Smooth muscle cell (in vitro differentiated cells): ENCODE measurements at regions not wholly inside any gene's neighbourhood (a gene's known extent, or its start where the extent isn't known, plus 50 kb on each side); places are given as distances from the start of the nearest gene placed in this dataset.

Experiments used
- DNase-seq: peaks from one replicate; lab custom pipeline; 2025; ENCODE audit not compliant: unreplicated experiment; lab: John Stamatoyannopoulos, UW
- H2AFZ ChIP-seq: fragments of 200-600 bp; sonication (generic); 2 replicates; pipeline ENCODE4 v1.6.0; 2016; ENCODE audit warnings: antibody characterized with exemption, low read depth, mild to moderate bottlenecking
- H3F3A ChIP-seq: fragments of 200-600 bp; sonication (generic); 2 replicates; pipeline ENCODE4 v1.6.0; 2017; ENCODE audit warnings: antibody characterized with exemption, low read depth
- H3K27ac ChIP-seq: fragments of 200-600 bp; sonication (generic); 2 replicates; pipeline ENCODE4 v1.5.1; 2016; ENCODE audit warnings: low read depth, mild to moderate bottlenecking
- H3K27me3 ChIP-seq: fragments of 200-600 bp; sonication (generic); 2 replicates; pipeline ENCODE4 v1.6.1; 2016; ENCODE audit warnings: low read depth, mild to moderate bottlenecking
- H3K36me3 ChIP-seq: fragments of 200-600 bp; sonication (generic); 2 replicates; pipeline ENCODE4 v1.5.1; 2016; ENCODE audit warnings: low read depth
- H3K4me1 ChIP-seq: fragments of 200-600 bp; sonication (generic); 2 replicates; pipeline ENCODE4 v1.5.1; 2016; ENCODE audit warnings: low read depth
- H3K4me2 ChIP-seq: fragments of 200-600 bp; sonication (generic); 2 replicates; pipeline ENCODE4 v1.6.0; 2016; ENCODE audit warnings: mild to moderate bottlenecking
- H3K4me3 ChIP-seq: fragments of 200-600 bp; sonication (generic); 2 replicates; pipeline ENCODE4 v1.5.1; 2016; ENCODE audit warnings: mild to moderate bottlenecking
- H3K79me2 ChIP-seq: fragments of 200-600 bp; sonication (generic); 2 replicates; pipeline ENCODE4 v1.6.0; 2016; ENCODE audit warnings: low read depth, mild to moderate bottlenecking
- H3K9ac ChIP-seq: fragments of 200-600 bp; sonication (generic); 2 replicates; pipeline ENCODE4 v1.6.0; 2016; ENCODE audit warnings: low read depth
- H3K9me3 ChIP-seq: fragments of 200-600 bp; sonication (generic); replicated peaks from 2 replicates; pipeline ENCODE4 v1.5.1; 2016; ENCODE audit warnings: low read depth
- H4K20me1 ChIP-seq: fragments of 200-600 bp; sonication (generic); 2 replicates; pipeline ENCODE4 v1.6.0; 2016; ENCODE audit warnings: low read depth
- WGBS: methylation state at CpG from one replicate; pipeline ENCODE4 v1.1.7; 2016; ENCODE audit warnings: low lambda C conversion rate; 5-methylcytosine and 5-hydroxymethylcytosine counted together
- TF ChIP-seq, protein P1 (sequence below): fragments of 200-600 bp; sonication (generic); IDR thresholded peaks from 2 replicates; pipeline ENCODE4 v1.5.1; 2017; ENCODE audit warnings: borderline replicate concordance, mild to moderate bottlenecking, antibody characterized with exemption; ENCODE audit not compliant: insufficient read depth, poor library complexity, severe bottlenecking

DNA sequence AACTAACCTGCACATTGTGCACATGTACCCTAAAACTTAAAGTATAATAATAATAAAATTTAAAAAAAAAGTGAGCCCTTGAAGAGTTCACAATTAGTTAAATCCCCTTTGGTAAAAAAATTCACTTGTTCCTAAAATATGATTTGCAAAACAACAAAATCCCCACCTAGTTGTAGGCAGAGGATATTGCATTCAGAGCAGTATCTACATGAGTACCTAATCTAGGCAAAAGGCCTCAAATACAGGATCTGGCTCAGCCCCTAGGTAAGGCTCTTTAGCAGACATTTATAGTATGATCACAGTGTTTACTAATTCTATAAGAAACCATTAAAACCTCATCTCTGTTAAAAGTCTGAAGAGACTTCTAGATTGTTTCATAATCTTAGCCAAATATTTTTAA is 89.3 kb upstream of the CCDC80 start:
- Histone ChIP-seq H2AFZ (no peak overlapping the region), H3K27ac (no peak overlapping the region), H3K36me3 (no peaks in the 10 kb centered on the region), H3K4me3 (no peak overlapping the region), H3K9ac (no peak overlapping the region), H3K79me2 (no peaks in the 10 kb centered on the region), H3F3A (no peaks in the 10 kb centered on the region), H3K4me1 (no peaks in the 10 kb centered on the region), H3K9me3 (no peaks in the 10 kb centered on the region), H4K20me1 (no peaks in the 10 kb centered on the region), H3K27me3 (no peaks in the 10 kb centered on the region), H3K4me2 (no peak overlapping the region)
- no peak for DNase-seq
- TF ChIP-seq, protein P1, sequence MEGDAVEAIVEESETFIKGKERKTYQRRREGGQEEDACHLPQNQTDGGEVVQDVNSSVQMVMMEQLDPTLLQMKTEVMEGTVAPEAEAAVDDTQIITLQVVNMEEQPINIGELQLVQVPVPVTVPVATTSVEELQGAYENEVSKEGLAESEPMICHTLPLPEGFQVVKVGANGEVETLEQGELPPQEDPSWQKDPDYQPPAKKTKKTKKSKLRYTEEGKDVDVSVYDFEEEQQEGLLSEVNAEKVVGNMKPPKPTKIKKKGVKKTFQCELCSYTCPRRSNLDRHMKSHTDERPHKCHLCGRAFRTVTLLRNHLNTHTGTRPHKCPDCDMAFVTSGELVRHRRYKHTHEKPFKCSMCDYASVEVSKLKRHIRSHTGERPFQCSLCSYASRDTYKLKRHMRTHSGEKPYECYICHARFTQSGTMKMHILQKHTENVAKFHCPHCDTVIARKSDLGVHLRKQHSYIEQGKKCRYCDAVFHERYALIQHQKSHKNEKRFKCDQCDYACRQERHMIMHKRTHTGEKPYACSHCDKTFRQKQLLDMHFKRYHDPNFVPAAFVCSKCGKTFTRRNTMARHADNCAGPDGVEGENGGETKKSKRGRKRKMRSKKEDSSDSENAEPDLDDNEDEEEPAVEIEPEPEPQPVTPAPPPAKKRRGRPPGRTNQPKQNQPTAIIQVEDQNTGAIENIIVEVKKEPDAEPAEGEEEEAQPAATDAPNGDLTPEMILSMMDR = no peak

DNA sequence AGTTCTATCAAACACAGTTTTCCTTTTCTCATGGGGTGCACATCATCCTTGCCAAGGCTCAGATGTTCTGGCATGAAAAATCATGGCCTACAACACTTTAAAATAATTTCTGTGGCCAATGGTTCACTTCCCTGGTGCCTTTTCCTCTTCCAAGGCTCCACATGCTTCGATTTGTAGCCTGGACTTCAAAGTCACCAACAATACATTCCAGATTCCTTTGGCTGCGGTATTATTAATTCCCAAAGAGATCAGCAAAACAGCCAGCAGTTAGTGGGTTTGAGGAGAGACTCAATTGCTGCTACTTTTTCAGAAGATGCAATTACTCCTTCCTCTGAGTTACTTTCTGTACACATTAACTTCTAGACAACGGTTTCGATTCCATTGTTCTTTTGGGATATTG is 80.3 kb upstream of the CCDC80 start:
- Histone ChIP-seq H3K4me2 (no peak overlapping the region), H3K79me2 (no peaks in the 10 kb centered on the region), H3K27ac (no peak overlapping the region), H3K4me1 (no peaks in the 10 kb centered on the region), H3K9ac (no peak overlapping the region), H4K20me1 (no peaks in the 10 kb centered on the region), H3K27me3 (no peaks in the 10 kb centered on the region), H3K36me3 (no peaks in the 10 kb centered on the region), H3F3A (no peaks in the 10 kb centered on the region), H2AFZ (no peak overlapping the region), H3K4me3 (no peak overlapping the region), H3K9me3 (no peaks in the 10 kb centered on the region)
- 84% methylated on average over 4 of the region's 4 CpGs for WGBS
- DNase-seq = no peak
- TF ChIP-seq, protein P1 = no peak

DNA sequence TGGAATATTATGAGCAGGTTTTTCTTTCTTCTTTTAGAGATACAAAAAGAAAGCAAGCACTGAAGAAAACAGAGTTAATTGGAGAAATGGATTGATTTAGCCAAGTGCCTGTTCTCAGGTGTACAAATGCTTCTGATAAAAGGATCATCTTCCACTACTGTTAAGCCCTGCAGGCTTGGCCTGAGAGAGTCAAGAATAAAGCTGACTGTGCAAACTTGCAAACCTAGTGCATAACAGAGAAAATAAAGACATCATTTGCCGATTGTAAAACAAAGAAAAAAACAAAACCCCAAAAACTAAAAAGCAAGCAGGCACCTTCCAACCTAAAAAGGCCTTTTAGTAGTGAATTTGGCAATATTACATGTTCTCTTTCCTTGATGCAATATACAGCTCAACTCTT is 78.0 kb upstream of the CCDC80 start:
- H3K4me1 ChIP-seq = no peaks in the 10 kb centered on the region
- no peaks in the 10 kb centered on the region for H3K36me3 ChIP-seq
- TF ChIP-seq, protein P1 = no peak
- no peak for DNase-seq
- H3K9ac ChIP-seq = no peak overlapping the region
- 92% methylated on average over 1 of the region's 1 CpG for WGBS
- no peak overlapping the region for H2AFZ ChIP-seq
- H3K4me3 ChIP-seq = no peak overlapping the region
- H3K27me3 ChIP-seq = no peaks in the 10 kb centered on the region
- H3K79me2 ChIP-seq = no peaks in the 10 kb centered on the region
- H3K9me3 ChIP-seq = no peaks in the 10 kb centered on the region
- no peaks in the 10 kb centered on the region for H4K20me1 ChIP-seq
- no peaks in the 10 kb centered on the region for H3F3A ChIP-seq
- no peak overlapping the region for H3K4me2 ChIP-seq
- H3K27ac ChIP-seq = no peak overlapping the region

DNA sequence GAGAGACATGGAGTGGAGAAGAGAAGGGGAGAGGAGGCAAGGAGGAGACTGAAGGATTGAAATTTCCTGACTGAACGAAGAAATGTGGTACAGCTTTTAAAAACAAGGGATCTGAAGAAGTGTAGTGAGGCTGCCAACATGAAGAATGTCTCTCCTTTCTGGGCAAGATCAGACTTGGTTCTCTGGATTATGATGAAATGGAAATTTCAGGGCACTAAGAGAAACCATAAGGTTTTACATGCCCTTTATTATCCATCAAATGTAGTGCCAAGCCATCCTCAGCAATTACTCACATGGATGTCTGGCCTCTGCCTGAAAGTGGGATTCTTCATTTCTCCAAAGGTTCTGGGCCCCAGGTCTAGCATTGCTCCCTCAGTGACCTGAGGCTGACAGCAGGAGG is 77.6 kb upstream of the CCDC80 start:
- 94% methylated on average over 1 of the region's 1 CpG for WGBS
- no peaks in the 10 kb centered on the region for H4K20me1 ChIP-seq
- no peak overlapping the region for H3K4me3 ChIP-seq
- H3K27me3 ChIP-seq = no peaks in the 10 kb centered on the region
- H3K4me2 ChIP-seq = no peak overlapping the region
- no peak overlapping the region for H2AFZ ChIP-seq
- TF ChIP-seq, protein P1 = no peak
- no peaks in the 10 kb centered on the region for H3K4me1 ChIP-seq
- no peak overlapping the region for H3K9ac ChIP-seq
- H3K27ac ChIP-seq = no peak overlapping the region
- no peak for DNase-seq
- H3K9me3 ChIP-seq = no peaks in the 10 kb centered on the region
- H3K79me2 ChIP-seq = no peaks in the 10 kb centered on the region
- no peaks in the 10 kb centered on the region for H3K36me3 ChIP-seq
- no peaks in the 10 kb centered on the region for H3F3A ChIP-seq
